ENCODE measurements at regions not wholly inside any gene's neighbourhood (a gene's known extent, or its start where the extent isn't known, plus 50 kb on each side); places are given as distances from the start of the nearest gene placed in this dataset.

- Histone ChIP-seq H2AFZ (replicated peaks) (no peak overlapping the region), H3K4me1 (peaks cover 6% of the 10 kb centered on the region), H4K20me1 (ENCODE audit: low read depth) (no peaks in the 10 kb centered on the region), H3K4me2 (no peak overlapping the region), H3K9me3 (ENCODE audit: low read depth) (peaks cover 4% of the 10 kb centered on the region), H3F3A (ENCODE audit: low read depth) (no peaks in the 10 kb centered on the region), H3K36me3 (no peaks in the 10 kb centered on the region), H3K9ac (no peak overlapping the region), H3K27ac (no peak overlapping the region), H3K27me3 (no peaks in the 10 kb centered on the region), H3K4me3 (no peak overlapping the region), H3K79me2 (ENCODE audit: low read depth) (no peaks in the 10 kb centered on the region)
- Mint-ChIP-seq H3K27ac (no peak overlapping the region), H3K36me3 (no peaks in the 10 kb centered on the region), H3K27me3 (ENCODE audit: insufficient read depth, low read depth) (peaks cover 7% of the 10 kb centered on the region), H3K9me3 (peaks cover 8% of the 10 kb centered on the region), H3K4me1 (peaks cover 13% of the 10 kb centered on the region), H3K4me3 (no peak overlapping the region)
- no peak for TF ChIP-seq CTCF (IDR thresholded peaks at IDR 0.05)
- no peak for TF ChIP-seq EZH2 (IDR thresholded peaks at IDR 0.05)
- no peak for TF ChIP-seq EZH2phosphoT487 (IDR thresholded peaks at IDR 0.05)
- no peak for DNase-seq (ENCODE audit: low spot score)
Measured at GRCh38 chr3:127097481-127097880, 95.5 kb upstream of the PRR23E start.

GRCh38 chr3:127099982-127100381 is 92.9 kb upstream of the PRR23E start:
- Mint-ChIP-seq H3K36me3 (no peaks in the 10 kb centered on the region), H3K9me3 (peaks cover 4% of the 10 kb centered on the region), H3K27ac (no peak overlapping the region), H3K4me1 (peaks cover 12% of the 10 kb centered on the region), H3K27me3 (ENCODE audit: insufficient read depth, low read depth) (peaks cover 10% of the 10 kb centered on the region), H3K4me3 (no peak overlapping the region)
- Histone ChIP-seq H3K79me2 (ENCODE audit: low read depth) (no peaks in the 10 kb centered on the region), H3F3A (ENCODE audit: low read depth) (no peaks in the 10 kb centered on the region), H2AFZ (replicated peaks) (no peak overlapping the region), H3K9me3 (ENCODE audit: low read depth) (peaks cover 4% of the 10 kb centered on the region), H3K4me1 (peaks cover 8% of the 10 kb centered on the region), H3K4me3 (no peak overlapping the region), H3K4me2 (no peak overlapping the region), H3K27me3 (no peaks in the 10 kb centered on the region), H3K27ac (no peak overlapping the region), H3K36me3 (no peaks in the 10 kb centered on the region), H3K9ac (no peak overlapping the region), H4K20me1 (ENCODE audit: low read depth) (no peaks in the 10 kb centered on the region)
- TF ChIP-seq CTCF (IDR thresholded peaks at IDR 0.05) (no peak), EZH2phosphoT487 (IDR thresholded peaks at IDR 0.05) (no peak), EZH2 (IDR thresholded peaks at IDR 0.05) (no peak)
- DNase-seq (ENCODE audit: low spot score) = no peak

GRCh38 chr3:127100459-127101410 is 92.2 kb upstream of the PRR23E start:
- Histone ChIP-seq H3K36me3 (no peaks in the 10 kb centered on the region), H3K9ac (no peak overlapping the region), H3K27me3 (no peaks in the 10 kb centered on the region), H3F3A (ENCODE audit: low read depth) (no peaks in the 10 kb centered on the region), H3K79me2 (ENCODE audit: low read depth) (no peaks in the 10 kb centered on the region), H2AFZ (replicated peaks) (no peak overlapping the region), H3K4me1 (peaks cover 8% of the 10 kb centered on the region), H3K27ac (no peak overlapping the region), H3K9me3 (ENCODE audit: low read depth) (no peaks in the 10 kb centered on the region), H4K20me1 (ENCODE audit: low read depth) (no peaks in the 10 kb centered on the region), H3K4me3 (no peak overlapping the region), H3K4me2 (no peak overlapping the region)
- Mint-ChIP-seq H3K4me3 (no peak overlapping the region), H3K9me3 (no peaks in the 10 kb centered on the region), H3K27ac (no peak overlapping the region), H3K27me3 (ENCODE audit: insufficient read depth, low read depth) (peaks cover 10% of the 10 kb centered on the region), H3K36me3 (no peaks in the 10 kb centered on the region), H3K4me1 (peaks cover 12% of the 10 kb centered on the region)
- TF ChIP-seq CTCF (IDR thresholded peaks at IDR 0.05) = no peak
- no peak for TF ChIP-seq EZH2 (IDR thresholded peaks at IDR 0.05)
- no peak for DNase-seq (ENCODE audit: low spot score)
